GM12878 (cell line): ENCODE measurements at regions not wholly inside any gene's neighbourhood (a gene's known extent, or its start where the extent isn't known, plus 50 kb on each side); places are given as distances from the start of the nearest gene placed in this dataset.

Experiments used
- ATAC-seq: fragments of 200-7000 bp; cut with Tn5 transposase; 3 replicates; pipeline ENCODE4 v1.9.1; 2020; ENCODE audit warnings: mild to moderate bottlenecking, moderate library complexity
- BruUV-seq: library from RNA; stranded (reverse); fragments of 400-500 nt; replicated peaks from 2 replicates; lab custom pipeline; 2021; lab: Mats Ljungman, UMichigan
- CTCF ChIA-PET: fragments of 300-600 bp; sonication (Branson Sonifier 250); formaldehyde crosslinking; extraction: SDS; loops from one replicate; lab custom pipeline; 2021; ENCODE audit warnings: inconsistent platforms; lab: Yijun Ruan, JAX
- POLR2A ChIA-PET: fragments of 350-600 bp; formaldehyde crosslinking; extraction: SDS; loops from one replicate; lab custom pipeline; 2021; ENCODE audit warnings: inconsistent platforms; lab: Charles Lee
- RAD21 ChIA-PET: fragments of 300-600 bp; sonication (Branson Sonifier 250); formaldehyde crosslinking; loops from one replicate; lab custom pipeline; 2023; ENCODE audit warnings: antibody characterized with exemption; ENCODE audit not compliant: unreplicated experiment; lab: Charles Lee
- SMC1A ChIA-PET: fragments of 300-600 bp; sonication (Branson Sonifier 250); formaldehyde crosslinking; loops from one replicate; lab custom pipeline; 2023; ENCODE audit not compliant: unreplicated experiment, uncharacterized antibody; lab: Charles Lee
- DNase-seq: peaks from one replicate; pipeline ENCODE4 v3.0.0-alpha.2; 2011; ENCODE audit warnings: low read depth, low spot score
- FAIRE-seq: peaks from 3 replicates; lab custom pipeline; 2011; peaks lifted over from hg19 to GRCh38; lab: Jason Lieb, UNC
- H2AFZ ChIP-seq: 2 replicates; pipeline ENCODE4 v1.6.0; 2011; ENCODE audit warnings: low read depth, low read length, control low read depth; ENCODE audit not compliant: control insufficient read depth
- H3K27ac ChIP-seq: 2 replicates; pipeline ENCODE4 v1.5.1; 2011; ENCODE audit warnings: control low read depth; ENCODE audit not compliant: control insufficient read depth, insufficient read depth
- H3K27me3 ChIP-seq, 2 experiments: replicated peaks in 1 of 2; 2 replicates each; pipeline versions ENCODE4 v1.6.0 to v1.6.1; 2011; ENCODE audit warnings: low read length in 1 of 2; ENCODE audit not compliant: control insufficient read depth in 2 of 2, insufficient read depth in 2 of 2
- H3K36me3 ChIP-seq, 2 experiments: 2 replicates each; pipeline ENCODE4 v1.5.1; 2011; ENCODE audit warnings: low read length in 1 of 2; ENCODE audit not compliant: control insufficient read depth in 2 of 2, insufficient read depth in 2 of 2
- H3K4me1 ChIP-seq: 2 replicates; pipeline ENCODE4 v1.6.1; 2011; ENCODE audit warnings: mild to moderate bottlenecking, low read length, moderate library complexity, mixed read lengths; ENCODE audit not compliant: control insufficient read depth, insufficient read depth
- H3K4me2 ChIP-seq: 2 replicates; pipeline ENCODE4 v1.6.0; 2011; ENCODE audit warnings: control low read depth; ENCODE audit not compliant: control insufficient read depth, insufficient read depth
- H3K4me3 ChIP-seq: fragments of 200-600 bp; sonication (generic); 2 replicates; pipeline ENCODE4 v1.5.1; 2016
- H3K79me2 ChIP-seq: 2 replicates; pipeline ENCODE4 v1.6.0; 2011; ENCODE audit warnings: low read length; ENCODE audit not compliant: control insufficient read depth, insufficient read depth
- H3K9ac ChIP-seq: 2 replicates; pipeline ENCODE4 v1.8.0; 2011; ENCODE audit warnings: low read length, control low read depth, mixed read lengths; ENCODE audit not compliant: control insufficient read depth, insufficient read depth
- H3K9me3 ChIP-seq: replicated peaks from 3 replicates; pipeline ENCODE4 v1.5.1; 2011; ENCODE audit warnings: mild to moderate bottlenecking, low read length; ENCODE audit not compliant: control insufficient read depth, insufficient read depth
- H4K20me1 ChIP-seq: 2 replicates; pipeline ENCODE4 v1.6.0; 2011; ENCODE audit not compliant: control insufficient read depth, insufficient read depth
- MTA2 ChIP-seq: fragments of 450-650 bp; IDR thresholded peaks from 2 replicates; pipeline ENCODE4 v1.6.1; 2016; ENCODE audit warnings: low read depth, mild to moderate bottlenecking, moderate library complexity
- MXI1 ChIP-seq: fragments of 150-350 bp; IDR thresholded peaks from 2 replicates; pipeline ENCODE4 v1.6.1; 2011; ENCODE audit warnings: low read depth, mild to moderate bottlenecking, inconsistent platforms, low read length, improper control_type of control experiment
- MYB ChIP-seq: fragments of 150-350 bp; IDR thresholded peaks from 2 replicates; pipeline ENCODE4 v1.6.1; 2014; ENCODE audit warnings: mild to moderate bottlenecking, low read depth, low read length, borderline replicate concordance
- RAD51 ChIP-seq: fragments of 450-650 bp; IDR thresholded peaks from 2 replicates; pipeline ENCODE4 v1.6.1; 2016; ENCODE audit warnings: moderate library complexity, mild to moderate bottlenecking, inconsistent platforms
- SPI1 ChIP-seq: IDR thresholded peaks from 2 replicates; pipeline ENCODE4 v1.6.1; 2011; ENCODE audit warnings: low read depth, mild to moderate bottlenecking, low read length, moderate library complexity, borderline replicate concordance; ENCODE audit not compliant: insufficient read depth
- TCF3 ChIP-seq: IDR thresholded peaks from 2 replicates; pipeline ENCODE4 v1.6.1; 2012; ENCODE audit warnings: low read depth, mild to moderate bottlenecking, low read length, borderline replicate concordance; ENCODE audit not compliant: insufficient read depth
- YBX1 ChIP-seq: fragments of 450-650 bp; IDR thresholded peaks from 2 replicates; pipeline ENCODE4 v1.6.1; 2016; ENCODE audit warnings: antibody characterized with exemption
- WGBS: methylation state at CpG from one replicate; pipeline ENCODE4 v1.1.6; 2016; ENCODE audit warnings: low lambda C conversion rate; ENCODE audit not compliant: insufficient replicate concordance, insufficient coverage; ENCODE audit errors: missing lambda C conversion rate; 5-methylcytosine and 5-hydroxymethylcytosine counted together
- in situ Hi-C: fragments of 300-500 bp; cut with MboI; formaldehyde crosslinking; loops from 9 replicates; pipeline ENCODE4 v1.14.3; 2018; ENCODE audit warnings: mixed read lengths
- intact Hi-C: fragments of 100-400 bp; cut with micrococcal nuclease; formaldehyde crosslinking; loops from one replicate; pipeline ENCODE4 v1.14.2; 2022; ENCODE audit not compliant: unreplicated experiment
- TF ChIP-seq, protein P1 (sequence below): fragments of 450-650 bp; IDR thresholded peaks from 2 replicates; pipeline ENCODE4 v1.6.1; 2018; ENCODE audit warnings: mild to moderate bottlenecking, low read depth, moderate library complexity; ENCODE audit not compliant: partially characterized antibody

DNA sequence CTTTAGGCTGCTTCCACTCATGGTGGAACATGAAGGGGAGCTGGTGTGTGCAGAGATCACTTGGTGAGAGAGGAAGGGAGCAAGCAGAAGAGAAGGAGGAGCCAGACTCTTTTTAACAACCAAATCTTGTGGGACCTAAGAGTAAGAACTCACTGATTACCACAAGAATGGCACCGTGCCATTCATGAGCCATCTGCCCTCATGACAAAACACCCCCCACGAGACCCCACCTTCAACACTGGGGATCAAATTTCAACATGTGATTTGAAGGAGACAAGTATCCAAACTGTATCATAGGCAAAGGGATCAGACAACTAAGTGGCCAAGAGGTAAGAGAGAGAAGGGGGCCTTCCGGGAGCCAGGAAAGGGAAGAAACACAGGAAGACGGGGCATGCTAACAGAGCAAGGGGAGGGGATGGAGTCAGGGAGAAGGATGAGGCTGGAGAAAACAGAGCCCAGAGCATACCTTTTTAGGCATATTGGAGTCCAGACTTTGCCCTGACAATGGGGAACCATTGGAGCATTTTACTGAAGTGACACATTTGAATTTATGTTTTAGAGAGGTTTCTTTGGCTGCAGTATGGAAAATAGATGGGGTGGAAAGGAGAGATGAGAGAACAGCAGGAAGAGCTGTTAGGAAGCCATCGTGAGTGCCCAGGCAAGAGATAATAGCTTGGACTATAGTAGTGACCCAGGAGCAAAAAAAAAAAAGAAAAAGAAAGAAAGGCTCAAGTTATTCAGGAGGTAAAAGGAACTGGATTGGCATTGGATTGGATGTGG is 204.4 kb upstream of the NUDT4 start:
- DNase-seq (no peak), ATAC-seq (no peak), FAIRE-seq (no peak)
- H3K36me3 ChIP-seq: no peaks in the 10 kb centered on the region
- ChIA-PET SMC1A (interaction anchor here (1.1 to 2.4 kb wide), 2 partner anchors 35 to 69 kb away, joined by 4 to 7 read pairs; no protein-coding TSS in a partner anchor), CTCF (no interaction called here), POLR2A (no interaction called here), RAD21 (interaction anchor here (1.1 to 1.3 kb wide), 2 partner anchors 10 to 75 kb away, joined by 3 to 4 read pairs; no protein-coding TSS in a partner anchor)
- H3K27ac ChIP-seq: no peak overlapping the region
- peaks cover 18% of the 10 kb centered on the region for H3K4me1 ChIP-seq
- in situ Hi-C loops: no loop called here
- BruUV-seq: no TSS peak
- H3K4me3 ChIP-seq: no peak overlapping the region
- H3K27me3 ChIP-seq: no peaks in the 10 kb centered on the region
- intact Hi-C loops: no loop called here
- no peak overlapping the region for H2AFZ ChIP-seq
- no peak overlapping the region for H3K4me2 ChIP-seq
- WGBS: 62% methylated on average over 5 of the region's 5 CpGs
- H3K79me2 ChIP-seq: no peaks in the 10 kb centered on the region
- TF ChIP-seq MYB: no peak
- no peak for TF ChIP-seq MXI1
- no peak for TF ChIP-seq YBX1
- no peak for TF ChIP-seq RAD51
- TF ChIP-seq, protein P1, sequence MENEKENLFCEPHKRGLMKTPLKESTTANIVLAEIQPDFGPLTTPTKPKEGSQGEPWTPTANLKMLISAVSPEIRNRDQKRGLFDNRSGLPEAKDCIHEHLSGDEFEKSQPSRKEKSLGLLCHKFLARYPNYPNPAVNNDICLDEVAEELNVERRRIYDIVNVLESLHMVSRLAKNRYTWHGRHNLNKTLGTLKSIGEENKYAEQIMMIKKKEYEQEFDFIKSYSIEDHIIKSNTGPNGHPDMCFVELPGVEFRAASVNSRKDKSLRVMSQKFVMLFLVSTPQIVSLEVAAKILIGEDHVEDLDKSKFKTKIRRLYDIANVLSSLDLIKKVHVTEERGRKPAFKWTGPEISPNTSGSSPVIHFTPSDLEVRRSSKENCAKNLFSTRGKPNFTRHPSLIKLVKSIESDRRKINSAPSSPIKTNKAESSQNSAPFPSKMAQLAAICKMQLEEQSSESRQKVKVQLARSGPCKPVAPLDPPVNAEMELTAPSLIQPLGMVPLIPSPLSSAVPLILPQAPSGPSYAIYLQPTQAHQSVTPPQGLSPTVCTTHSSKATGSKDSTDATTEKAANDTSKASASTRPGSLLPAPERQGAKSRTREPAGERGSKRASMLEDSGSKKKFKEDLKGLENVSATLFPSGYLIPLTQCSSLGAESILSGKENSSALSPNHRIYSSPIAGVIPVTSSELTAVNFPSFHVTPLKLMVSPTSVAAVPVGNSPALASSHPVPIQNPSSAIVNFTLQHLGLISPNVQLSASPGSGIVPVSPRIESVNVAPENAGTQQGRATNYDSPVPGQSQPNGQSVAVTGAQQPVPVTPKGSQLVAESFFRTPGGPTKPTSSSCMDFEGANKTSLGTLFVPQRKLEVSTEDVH: no peak
- no peak for TF ChIP-seq TCF3
- TF ChIP-seq MTA2: no peak
- TF ChIP-seq SPI1: no peak
- H3K9ac ChIP-seq: no peak overlapping the region
- no peaks in the 10 kb centered on the region for H4K20me1 ChIP-seq
- no peaks in the 10 kb centered on the region; the same call in 2 of the 3 replicates for H3K9me3 ChIP-seq
